Liver (tissue), 8 donors: ENCODE measurements at regions not wholly inside any gene's neighbourhood (a gene's known extent, or its start where the extent isn't known, plus 50 kb on each side); places are given as distances from the start of the nearest gene placed in this dataset.

Experiments
- DNase-seq: peaks from one replicate; pipeline ENCODE4 v3.0.0-alpha.2; 2017; ENCODE audit warnings: low spot score
- H3K27ac ChIP-seq, 2 donors: one replicate each; pipeline ENCODE4 v1.7.0; 2013; ENCODE audit warnings: inconsistent platforms in 2 of 2, low read length in 2 of 2, control low read depth in 1 of 2, low read depth in 1 of 2, mild to moderate bottlenecking in 1 of 2
- H3K27me3 ChIP-seq, 4 donors: one replicate each; pipeline versions ENCODE4 v1.6.1 to v1.7.0; 2013; ENCODE audit warnings: low read length in 3 of 4, inconsistent platforms in 1 of 4, mild to moderate bottlenecking in 1 of 4, moderate library complexity in 1 of 4; ENCODE audit not compliant: control insufficient read depth in 4 of 4, insufficient read depth in 4 of 4
- H3K36me3 ChIP-seq, 4 donors: one replicate each; pipeline versions ENCODE4 v1.6.1 to v1.7.0; 2013; ENCODE audit warnings: low read length in 3 of 4, mild to moderate bottlenecking in 3 of 4, low read depth in 1 of 4, moderate library complexity in 1 of 4; ENCODE audit not compliant: control insufficient read depth in 4 of 4, insufficient read depth in 3 of 4
- H3K4me1 ChIP-seq, 4 donors: one replicate each; pipeline versions ENCODE4 v1.6.1 to v1.7.0; 2013; ENCODE audit warnings: low read length in 3 of 4, mild to moderate bottlenecking in 3 of 4, moderate library complexity in 1 of 4; ENCODE audit not compliant: control insufficient read depth in 4 of 4, insufficient read depth in 4 of 4
- H3K4me3 ChIP-seq, 3 donors: one replicate each; pipeline versions ENCODE4 v1.6.1 to v1.7.0; 2013; ENCODE audit warnings: low read length in 3 of 3, control low read depth in 1 of 3, low read depth in 1 of 3, mild to moderate bottlenecking in 1 of 3
- H3K9ac ChIP-seq, 2 donors: one replicate each; pipeline ENCODE4 v1.7.0; 2013; ENCODE audit warnings: low read length in 2 of 2, mild to moderate bottlenecking in 2 of 2, moderate library complexity in 2 of 2, control low read depth in 1 of 2, low read depth in 1 of 2
- H3K9me3 ChIP-seq, 4 donors: one replicate each; pipeline versions ENCODE4 v1.6.1 to v1.7.0; 2013; ENCODE audit warnings: low read length in 3 of 4; ENCODE audit not compliant: control insufficient read depth in 4 of 4
- EGR1 ChIP-seq, 2 donors: IDR thresholded peaks; 2 replicates each; pipeline ENCODE4 v1.6.1; 2016 to 2018; ENCODE audit warnings: antibody characterized with exemption in 2 of 2, low read depth in 2 of 2
- FOXA1 ChIP-seq: IDR thresholded peaks from 2 replicates; pipeline ENCODE4 v1.6.1; 2016; ENCODE audit warnings: antibody characterized with exemption
- FOXA2 ChIP-seq: IDR thresholded peaks from 2 replicates; pipeline ENCODE4 v1.6.1; 2016; ENCODE audit warnings: antibody characterized with exemption
- HNF4A ChIP-seq, 2 donors: conservative IDR thresholded peaks; 2 replicates each; pipeline ENCODE4 v1.6.1; 2016; ENCODE audit warnings: antibody characterized with exemption in 2 of 2, mild to moderate bottlenecking in 2 of 2
- HNF4G ChIP-seq: IDR thresholded peaks from 2 replicates; pipeline ENCODE4 v1.6.1; 2016; ENCODE audit warnings: antibody characterized with exemption
- JUND ChIP-seq, 2 donors: IDR thresholded peaks; 2 replicates each; pipeline ENCODE4 v1.6.1; 2016; ENCODE audit warnings: antibody characterized with exemption in 2 of 2
- NR2F2 ChIP-seq: IDR thresholded peaks from 2 replicates; pipeline ENCODE4 v1.6.1; 2016; ENCODE audit warnings: antibody characterized with exemption
- RXRA ChIP-seq, 2 donors: IDR thresholded peaks; 2 replicates each; pipeline ENCODE4 v1.6.1; 2017 to 2018; ENCODE audit warnings: antibody characterized with exemption in 2 of 2, mild to moderate bottlenecking in 1 of 2
- TAF1 ChIP-seq: conservative IDR thresholded peaks from 2 replicates; pipeline ENCODE4 v1.6.1; 2016; ENCODE audit warnings: antibody characterized with exemption, mild to moderate bottlenecking
- YY1 ChIP-seq: IDR thresholded peaks from 2 replicates; pipeline ENCODE4 v1.6.1; 2016; ENCODE audit warnings: antibody characterized with exemption, mild to moderate bottlenecking
- WGBS: extraction: QIAGEN DNeasy Blood & Tissue Kit; methylation state at CpG from one replicate; pipeline ENCODE4 v1.1.7; 2013; 5-methylcytosine and 5-hydroxymethylcytosine counted together
- TF ChIP-seq, protein P1 (sequence below): IDR thresholded peaks from 2 replicates; pipeline ENCODE4 v1.6.1; 2016; ENCODE audit warnings: antibody characterized with exemption, mild to moderate bottlenecking
- TF ChIP-seq, protein P2 (sequence below): fragments of 150-350 bp; IDR thresholded peaks from 2 replicates; pipeline ENCODE4 v1.5.1; 2017; ENCODE audit warnings: improper control_type of control experiment, low read depth, low read length; ENCODE audit not compliant: missing input control
- TF ChIP-seq, protein P3 (sequence below): IDR thresholded peaks from 2 replicates; pipeline ENCODE4 v1.6.1; 2016; ENCODE audit warnings: antibody characterized with exemption
- TF ChIP-seq, protein P4 (sequence below): IDR thresholded peaks from 2 replicates; pipeline ENCODE4 v1.6.1; 2016; ENCODE audit warnings: antibody characterized with exemption
- donor health status: healthy.
- donor health status: healthy.
- donor health status: healthy.
- donor health status: healthy.
- donor health status: healthy.

DNA sequence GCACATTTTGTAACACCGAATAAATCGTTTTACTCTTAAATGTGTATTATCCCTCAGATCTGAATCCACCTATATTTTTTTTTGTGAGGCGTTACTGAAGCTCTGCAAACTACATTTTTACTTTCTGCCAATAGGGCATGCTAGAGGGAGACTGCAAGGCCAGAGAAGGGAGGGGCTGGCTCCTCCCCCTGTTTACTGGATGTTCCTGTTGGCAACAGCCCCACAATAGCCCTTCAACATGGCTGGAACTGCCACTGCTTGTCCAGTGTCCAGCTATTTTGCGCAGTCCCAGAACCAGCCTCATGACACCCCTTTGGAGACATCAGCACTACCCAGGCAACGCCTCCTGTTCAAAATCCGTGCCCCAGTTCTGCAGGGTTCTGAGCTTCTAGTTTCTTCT, 85.4 kb upstream of the MIER3 start (continued):
- TF ChIP-seq, protein P1, sequence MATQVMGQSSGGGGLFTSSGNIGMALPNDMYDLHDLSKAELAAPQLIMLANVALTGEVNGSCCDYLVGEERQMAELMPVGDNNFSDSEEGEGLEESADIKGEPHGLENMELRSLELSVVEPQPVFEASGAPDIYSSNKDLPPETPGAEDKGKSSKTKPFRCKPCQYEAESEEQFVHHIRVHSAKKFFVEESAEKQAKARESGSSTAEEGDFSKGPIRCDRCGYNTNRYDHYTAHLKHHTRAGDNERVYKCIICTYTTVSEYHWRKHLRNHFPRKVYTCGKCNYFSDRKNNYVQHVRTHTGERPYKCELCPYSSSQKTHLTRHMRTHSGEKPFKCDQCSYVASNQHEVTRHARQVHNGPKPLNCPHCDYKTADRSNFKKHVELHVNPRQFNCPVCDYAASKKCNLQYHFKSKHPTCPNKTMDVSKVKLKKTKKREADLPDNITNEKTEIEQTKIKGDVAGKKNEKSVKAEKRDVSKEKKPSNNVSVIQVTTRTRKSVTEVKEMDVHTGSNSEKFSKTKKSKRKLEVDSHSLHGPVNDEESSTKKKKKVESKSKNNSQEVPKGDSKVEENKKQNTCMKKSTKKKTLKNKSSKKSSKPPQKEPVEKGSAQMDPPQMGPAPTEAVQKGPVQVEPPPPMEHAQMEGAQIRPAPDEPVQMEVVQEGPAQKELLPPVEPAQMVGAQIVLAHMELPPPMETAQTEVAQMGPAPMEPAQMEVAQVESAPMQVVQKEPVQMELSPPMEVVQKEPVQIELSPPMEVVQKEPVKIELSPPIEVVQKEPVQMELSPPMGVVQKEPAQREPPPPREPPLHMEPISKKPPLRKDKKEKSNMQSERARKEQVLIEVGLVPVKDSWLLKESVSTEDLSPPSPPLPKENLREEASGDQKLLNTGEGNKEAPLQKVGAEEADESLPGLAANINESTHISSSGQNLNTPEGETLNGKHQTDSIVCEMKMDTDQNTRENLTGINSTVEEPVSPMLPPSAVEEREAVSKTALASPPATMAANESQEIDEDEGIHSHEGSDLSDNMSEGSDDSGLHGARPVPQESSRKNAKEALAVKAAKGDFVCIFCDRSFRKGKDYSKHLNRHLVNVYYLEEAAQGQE = no peak
- TF ChIP-seq JUND (IDR thresholded peaks at IDR 0.05) (no peak), FOXA2 (no peak), NR2F2 (no peak)

DNA sequence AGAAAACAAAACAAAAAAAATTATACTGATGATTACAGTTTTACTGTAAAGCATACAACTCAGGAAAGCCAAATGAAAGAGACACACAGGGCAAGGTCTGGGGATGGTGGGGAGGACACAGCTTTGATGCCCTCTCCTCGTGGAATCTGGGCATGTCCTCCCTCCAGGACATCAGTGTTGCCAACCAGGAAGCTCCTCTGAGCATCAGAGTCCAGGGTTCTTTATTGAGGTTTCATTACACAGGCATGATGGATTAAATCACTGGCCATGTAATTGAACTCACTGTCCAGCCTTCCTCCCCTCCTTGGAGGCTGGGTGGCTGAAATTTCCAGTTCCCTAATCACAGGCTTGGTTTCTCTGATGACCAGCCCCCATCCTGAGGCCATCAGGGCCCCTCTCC, 89.6 kb upstream of the MIER3 start:
- Histone ChIP-seq H3K4me3 (no peak overlapping the region), H3K27ac (no peak overlapping the region), H3K9me3 (no peaks in the 10 kb centered on the region), H3K27me3 (no peaks in the 10 kb centered on the region), H3K9ac (no peak overlapping the region), H3K36me3 (no peaks in the 10 kb centered on the region), H3K4me1 (no peaks in the 10 kb centered on the region)
- TF ChIP-seq FOXA2 = no peak
- TF ChIP-seq, protein P2, sequence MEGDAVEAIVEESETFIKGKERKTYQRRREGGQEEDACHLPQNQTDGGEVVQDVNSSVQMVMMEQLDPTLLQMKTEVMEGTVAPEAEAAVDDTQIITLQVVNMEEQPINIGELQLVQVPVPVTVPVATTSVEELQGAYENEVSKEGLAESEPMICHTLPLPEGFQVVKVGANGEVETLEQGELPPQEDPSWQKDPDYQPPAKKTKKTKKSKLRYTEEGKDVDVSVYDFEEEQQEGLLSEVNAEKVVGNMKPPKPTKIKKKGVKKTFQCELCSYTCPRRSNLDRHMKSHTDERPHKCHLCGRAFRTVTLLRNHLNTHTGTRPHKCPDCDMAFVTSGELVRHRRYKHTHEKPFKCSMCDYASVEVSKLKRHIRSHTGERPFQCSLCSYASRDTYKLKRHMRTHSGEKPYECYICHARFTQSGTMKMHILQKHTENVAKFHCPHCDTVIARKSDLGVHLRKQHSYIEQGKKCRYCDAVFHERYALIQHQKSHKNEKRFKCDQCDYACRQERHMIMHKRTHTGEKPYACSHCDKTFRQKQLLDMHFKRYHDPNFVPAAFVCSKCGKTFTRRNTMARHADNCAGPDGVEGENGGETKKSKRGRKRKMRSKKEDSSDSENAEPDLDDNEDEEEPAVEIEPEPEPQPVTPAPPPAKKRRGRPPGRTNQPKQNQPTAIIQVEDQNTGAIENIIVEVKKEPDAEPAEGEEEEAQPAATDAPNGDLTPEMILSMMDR = no peak
- no peak for TF ChIP-seq RXRA (IDR thresholded peaks at IDR 0.05)
- no peak for TF ChIP-seq EGR1 (IDR thresholded peaks at IDR 0.05; ENCODE audit: low read depth in 2 of 2)
- no peak for TF ChIP-seq NR2F2
- TF ChIP-seq YY1 = no peak
- no peak for TF ChIP-seq FOXA1
- TF ChIP-seq JUND (IDR thresholded peaks at IDR 0.05) = no peak
- TF ChIP-seq, protein P3, sequence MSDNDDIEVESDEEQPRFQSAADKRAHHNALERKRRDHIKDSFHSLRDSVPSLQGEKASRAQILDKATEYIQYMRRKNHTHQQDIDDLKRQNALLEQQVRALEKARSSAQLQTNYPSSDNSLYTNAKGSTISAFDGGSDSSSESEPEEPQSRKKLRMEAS = no peak
- WGBS = 47% methylated on average over 1 of the region's 1 CpG
- no peak for DNase-seq

DNA sequence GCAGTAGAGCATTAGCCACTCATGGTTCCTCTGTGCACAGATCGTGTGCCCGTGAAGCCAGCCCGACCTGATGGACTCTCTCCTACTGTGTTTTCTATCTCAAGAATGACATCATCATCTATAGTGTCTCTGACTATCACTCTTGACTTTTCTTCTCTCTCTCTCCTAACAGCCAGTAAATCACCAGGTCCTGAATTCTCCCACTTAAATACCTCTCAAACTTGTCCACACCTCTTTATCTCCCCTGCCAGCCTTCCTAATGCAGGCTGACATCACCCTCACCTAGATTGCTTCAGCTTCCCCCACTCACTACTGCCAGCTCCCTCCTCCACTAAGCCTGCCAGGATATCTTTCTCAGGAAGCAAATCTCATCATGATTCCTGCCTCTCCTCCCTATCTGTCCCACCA, 90.6 kb upstream of the MIER3 start:
- no peak overlapping the region for H3K9ac ChIP-seq
- H3K36me3 ChIP-seq = no peaks in the 10 kb centered on the region

DNA sequence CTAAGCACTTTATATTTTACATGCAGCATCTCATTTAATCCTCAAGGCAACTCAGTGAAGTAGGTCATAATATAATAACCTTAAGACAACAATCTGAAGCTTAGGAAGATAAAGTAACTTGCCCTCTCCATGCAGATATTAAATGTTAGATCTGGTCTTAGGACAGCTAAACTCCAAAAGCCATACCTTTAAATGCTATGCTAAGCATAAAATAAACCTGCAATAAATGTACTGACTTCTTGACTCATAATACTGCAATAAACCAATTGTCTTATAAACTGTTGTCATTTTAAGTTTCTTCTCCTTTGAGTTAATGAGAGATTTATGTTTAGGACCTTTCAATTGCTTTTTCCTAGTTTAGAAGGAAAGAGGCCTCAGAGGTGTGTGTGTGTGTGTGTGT, 102.2 kb upstream of the MIER3 start:
- no peaks in the 10 kb centered on the region for H3K36me3 ChIP-seq
- no peak for DNase-seq
- H3K4me3 ChIP-seq = no peak overlapping the region
- H3K27ac ChIP-seq = no peak overlapping the region
- no peaks in the 10 kb centered on the region for H3K9me3 ChIP-seq
- no peaks in the 10 kb centered on the region for H3K27me3 ChIP-seq
- H3K4me1 ChIP-seq = no peaks in the 10 kb centered on the region
- H3K9ac ChIP-seq = no peak overlapping the region
- TF ChIP-seq, protein P4, sequence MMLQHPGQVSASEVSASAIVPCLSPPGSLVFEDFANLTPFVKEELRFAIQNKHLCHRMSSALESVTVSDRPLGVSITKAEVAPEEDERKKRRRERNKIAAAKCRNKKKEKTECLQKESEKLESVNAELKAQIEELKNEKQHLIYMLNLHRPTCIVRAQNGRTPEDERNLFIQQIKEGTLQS = no peak
- TF ChIP-seq FOXA1 = no peak
- TF ChIP-seq FOXA2 = no peak
- no peak for TF ChIP-seq NR2F2
- TF ChIP-seq EGR1 (IDR thresholded peaks at IDR 0.05; ENCODE audit: low read depth in 2 of 2) = no peak
- TF ChIP-seq, protein P1 = no peak
- no peak for TF ChIP-seq YY1
- TF ChIP-seq HNF4G = no peak
- TF ChIP-seq, protein P2 = no peak
- no peak for TF ChIP-seq HNF4A (conservative IDR thresholded peaks at IDR 0.05)
- no peak for TF ChIP-seq TAF1
- TF ChIP-seq RXRA (IDR thresholded peaks at IDR 0.05) = no peak
- no peak for TF ChIP-seq JUND (IDR thresholded peaks at IDR 0.05)

More for the DNA sequence above, 90.6 kb upstream of the MIER3 start:
- no peak for DNase-seq
- TF ChIP-seq YY1 = no peak
- Histone ChIP-seq H3K9me3 (no peaks in the 10 kb centered on the region), H3K4me1 (no peaks in the 10 kb centered on the region), H3K27ac (no peak overlapping the region), H3K4me3 (no peak overlapping the region), H3K27me3 (no peaks in the 10 kb centered on the region)
- 89% methylated on average over 3 of the region's 3 CpGs for WGBS
